ENCODE measurements at regions not wholly inside any gene's neighbourhood (a gene's known extent, or its start where the extent isn't known, plus 50 kb on each side); places are given as distances from the start of the nearest gene placed in this dataset.
"Not testable (repeated sequence)": the region's sequence is repeated elsewhere in the genome, so short reads cannot be mapped to it uniquely, and the experiment has no call there.

- not testable (repeated sequence) for H3K4me3 ChIP-seq (ENCODE audit: low read depth in 1 of 3, low read length in 3 of 3); H3K9me3 ChIP-seq (ENCODE audit: control insufficient read depth in 2 of 2, insufficient read depth in 1 of 2, low read depth in 1 of 2, low read length in 1 of 2); DNase-seq; FAIRE-seq; H3K4me1 ChIP-seq (ENCODE audit: control insufficient read depth in 3 of 3, insufficient read depth in 2 of 3, low read depth in 1 of 3, low read length in 2 of 3); H3K36me3 ChIP-seq (ENCODE audit: control insufficient read depth in 3 of 3, insufficient read depth in 2 of 3, low read depth in 1 of 3, low read length in 3 of 3); H3K27ac ChIP-seq (ENCODE audit: low read depth in 1 of 3, low read length in 2 of 3)
- H3K27me3 ChIP-seq (ENCODE audit: control insufficient read depth in 3 of 3, insufficient read depth in 3 of 3, low read length in 3 of 3) = peaks cover 0 to 10% (median 0%) of the 10 kb centered on the region in 3 donors
- WGBS, 3 donors = 73 to 82% (median 76%) methylated on average over 3 of the region's 3 CpGs
Observed at GRCh38 chr21:33150968-33151367, 78.8 kb upstream of the IFNAR2 start.

GRCh38 chr21:33151941-33152731, 77.6 kb upstream of the IFNAR2 start:
- DNase-seq = no peak
- H3K36me3 ChIP-seq (ENCODE audit: control insufficient read depth in 3 of 3, insufficient read depth in 2 of 3, low read depth in 1 of 3, low read length in 3 of 3) = no peaks in the 10 kb centered on the region
- peaks cover 0 to 10% (median 0%) of the 10 kb centered on the region in 3 donors for H3K27me3 ChIP-seq (ENCODE audit: control insufficient read depth in 3 of 3, insufficient read depth in 3 of 3, low read length in 3 of 3)
- FAIRE-seq = no peak
- 35 to 51% (median 43%) methylated on average over 32 of the region's 32 CpGs for WGBS, 3 donors
- no peak overlapping the region for H3K27ac ChIP-seq (ENCODE audit: low read depth in 1 of 3, low read length in 2 of 3)
- H3K4me1 ChIP-seq (ENCODE audit: control insufficient read depth in 3 of 3, insufficient read depth in 2 of 3, low read depth in 1 of 3, low read length in 2 of 3) = no peaks in the 10 kb centered on the region
- H3K4me3 ChIP-seq (ENCODE audit: low read depth in 1 of 3, low read length in 3 of 3) = no peak overlapping the region
- H3K9me3 ChIP-seq (ENCODE audit: control insufficient read depth in 2 of 2, insufficient read depth in 1 of 2, low read depth in 1 of 2, low read length in 1 of 2) = no peaks in the 10 kb centered on the region

GRCh38 chr21:33152732-33153130, 77.0 kb upstream of the IFNAR2 start:
- Histone ChIP-seq H3K27me3 (ENCODE audit: control insufficient read depth in 3 of 3, insufficient read depth in 3 of 3, low read length in 3 of 3) (peaks cover 0 to 10% (median 0%) of the 10 kb centered on the region in 3 donors), H3K36me3 (ENCODE audit: control insufficient read depth in 3 of 3, insufficient read depth in 2 of 3, low read depth in 1 of 3, low read length in 3 of 3) (no peaks in the 10 kb centered on the region), H3K4me3 (ENCODE audit: low read depth in 1 of 3, low read length in 3 of 3) (no peak overlapping the region), H3K9me3 (ENCODE audit: control insufficient read depth in 2 of 2, insufficient read depth in 1 of 2, low read depth in 1 of 2, low read length in 1 of 2) (no peaks in the 10 kb centered on the region), H3K4me1 (ENCODE audit: control insufficient read depth in 3 of 3, insufficient read depth in 2 of 3, low read depth in 1 of 3, low read length in 2 of 3) (no peaks in the 10 kb centered on the region), H3K27ac (ENCODE audit: low read depth in 1 of 3, low read length in 2 of 3) (no peak overlapping the region)
- DNase-seq (no peak), FAIRE-seq (no peak)
- WGBS, 3 donors = 85 to 94% (median 89%) methylated on average over 13 of the region's 13 CpGs

- Histone ChIP-seq H3K27me3 (ENCODE audit: control insufficient read depth in 3 of 3, insufficient read depth in 3 of 3, low read length in 3 of 3) (peaks cover 0 to 10% (median 6%) of the 10 kb centered on the region in 3 donors), H3K4me3 (ENCODE audit: low read depth in 1 of 3, low read length in 3 of 3) (no peak overlapping the region), H3K9me3 (ENCODE audit: control insufficient read depth in 2 of 2, insufficient read depth in 1 of 2, low read depth in 1 of 2, low read length in 1 of 2) (peaks cover 0 to 6% of the 10 kb centered on the region in 2 donors), H3K36me3 (ENCODE audit: control insufficient read depth in 3 of 3, insufficient read depth in 2 of 3, low read depth in 1 of 3, low read length in 3 of 3) (no peaks in the 10 kb centered on the region), H3K27ac (ENCODE audit: low read depth in 1 of 3, low read length in 2 of 3) (no peak overlapping the region), H3K4me1 (ENCODE audit: control insufficient read depth in 3 of 3, insufficient read depth in 2 of 3, low read depth in 1 of 3, low read length in 2 of 3) (no peaks in the 10 kb centered on the region)
- DNase-seq (no peak), FAIRE-seq (no peak)
- 61 to 94% (median 72%) methylated on average over 1 of the region's 1 CpG for WGBS, 3 donors
Observed at GRCh38 chr21:33155005-33155404, 74.7 kb upstream of the IFNAR2 start.

GRCh38 chr21:33155422-33155821, 74.3 kb upstream of the IFNAR2 start:
- H3K9me3 ChIP-seq (ENCODE audit: control insufficient read depth in 2 of 2, insufficient read depth in 1 of 2, low read depth in 1 of 2, low read length in 1 of 2) = peaks cover 0 to 6% of the 10 kb centered on the region in 2 donors
- no peak overlapping the region for H3K4me3 ChIP-seq (ENCODE audit: low read depth in 1 of 3, low read length in 3 of 3)
- H3K36me3 ChIP-seq (ENCODE audit: control insufficient read depth in 3 of 3, insufficient read depth in 2 of 3, low read depth in 1 of 3, low read length in 3 of 3) = no peaks in the 10 kb centered on the region
- H3K27me3 ChIP-seq (ENCODE audit: control insufficient read depth in 3 of 3, insufficient read depth in 3 of 3, low read length in 3 of 3) = peaks cover 0 to 10% (median 6%) of the 10 kb centered on the region in 3 donors
- no peak for DNase-seq
- 33 to 53% (median 35%) methylated on average over 6 of the region's 6 CpGs for WGBS, 3 donors
- no peak overlapping the region for H3K27ac ChIP-seq (ENCODE audit: low read depth in 1 of 3, low read length in 2 of 3)
- no peaks in the 10 kb centered on the region for H3K4me1 ChIP-seq (ENCODE audit: control insufficient read depth in 3 of 3, insufficient read depth in 2 of 3, low read depth in 1 of 3, low read length in 2 of 3)
- FAIRE-seq = no peak

- FAIRE-seq (no peak), DNase-seq (no peak)
- Histone ChIP-seq H3K27ac (ENCODE audit: low read depth in 1 of 3, low read length in 2 of 3) (no peak overlapping the region), H3K36me3 (ENCODE audit: control insufficient read depth in 3 of 3, insufficient read depth in 2 of 3, low read depth in 1 of 3, low read length in 3 of 3) (no peaks in the 10 kb centered on the region), H3K9me3 (ENCODE audit: control insufficient read depth in 2 of 2, insufficient read depth in 1 of 2, low read depth in 1 of 2, low read length in 1 of 2) (peaks cover 0 to 6% of the 10 kb centered on the region in 2 donors), H3K27me3 (ENCODE audit: control insufficient read depth in 3 of 3, insufficient read depth in 3 of 3, low read length in 3 of 3) (peaks cover 0 to 7% (median 6%) of the 10 kb centered on the region in 3 donors), H3K4me3 (ENCODE audit: low read depth in 1 of 3, low read length in 3 of 3) (no peak overlapping the region), H3K4me1 (ENCODE audit: control insufficient read depth in 3 of 3, insufficient read depth in 2 of 3, low read depth in 1 of 3, low read length in 2 of 3) (no peaks in the 10 kb centered on the region)
- 10 to 18% (median 10%) methylated on average over 3 of the region's 3 CpGs for WGBS, 3 donors
Observed at GRCh38 chr21:33157303-33157702, 72.4 kb upstream of the IFNAR2 start.

- Histone ChIP-seq H3K4me1 (ENCODE audit: control insufficient read depth in 3 of 3, insufficient read depth in 2 of 3, low read depth in 1 of 3, low read length in 2 of 3) (no peaks in the 10 kb centered on the region), H3K27me3 (ENCODE audit: control insufficient read depth in 3 of 3, insufficient read depth in 3 of 3, low read length in 3 of 3) (peaks cover 0 to 6% (median 2%) of the 10 kb centered on the region in 3 donors), H3K27ac (ENCODE audit: low read depth in 1 of 3, low read length in 2 of 3) (no peak overlapping the region), H3K9me3 (ENCODE audit: control insufficient read depth in 2 of 2, insufficient read depth in 1 of 2, low read depth in 1 of 2, low read length in 1 of 2) (peaks cover 0 to 6% of the 10 kb centered on the region in 2 donors), H3K36me3 (ENCODE audit: control insufficient read depth in 3 of 3, insufficient read depth in 2 of 3, low read depth in 1 of 3, low read length in 3 of 3) (no peaks in the 10 kb centered on the region), H3K4me3 (ENCODE audit: low read depth in 1 of 3, low read length in 3 of 3) (no peak overlapping the region)
- WGBS, 3 donors = 72 to 83% (median 79%) methylated on average over 1 of the region's 1 CpG
- FAIRE-seq (no peak), DNase-seq (no peak)
Observed at GRCh38 chr21:33158654-33159053, 71.1 kb upstream of the IFNAR2 start.

GRCh38 chr21:33162436-33162951, 67.2 kb upstream of the IFNAR2 start:
- Histone ChIP-seq H3K27me3 (ENCODE audit: control insufficient read depth in 3 of 3, insufficient read depth in 3 of 3, low read length in 3 of 3) (peaks cover 0 to 9% (median 4%) of the 10 kb centered on the region in 3 donors), H3K4me3 (ENCODE audit: low read depth in 1 of 3, low read length in 3 of 3) (no peak overlapping the region), H3K9me3 (ENCODE audit: control insufficient read depth in 2 of 2, insufficient read depth in 1 of 2, low read depth in 1 of 2, low read length in 1 of 2) (peaks cover 0 to 6% of the 10 kb centered on the region in 2 donors), H3K4me1 (ENCODE audit: control insufficient read depth in 3 of 3, insufficient read depth in 2 of 3, low read depth in 1 of 3, low read length in 2 of 3) (no peaks in the 10 kb centered on the region), H3K36me3 (ENCODE audit: control insufficient read depth in 3 of 3, insufficient read depth in 2 of 3, low read depth in 1 of 3, low read length in 3 of 3) (no peaks in the 10 kb centered on the region), H3K27ac (ENCODE audit: low read depth in 1 of 3, low read length in 2 of 3) (no peak overlapping the region)
- 50 to 65% (median 63%) methylated on average over 15 of the region's 15 CpGs for WGBS, 3 donors
- FAIRE-seq (no peak), DNase-seq (no peak)

Measured in small intestine (tissue), 7 donors.